Dermis microvascular lymphatic vessel endothelial cell (primary cell): ENCODE measurements at regions not wholly inside any gene's neighbourhood (a gene's known extent, or its start where the extent isn't known, plus 50 kb on each side); places are given as distances from the start of the nearest gene placed in this dataset.

ENCODE experiments used
- DNase-seq, 2 donors: peaks; one replicate each; pipeline versions ENCODE4 v3.0.0 to v3.0.0-alpha.2; 2010; ENCODE audit warnings: low read depth in 2 of 2

GRCh38 chr1:62917314-62917713, 133.4 kb downstream of the ATG4C start:
- DNase-seq, result no peak

- DNase-seq, result no peak
Observed at GRCh38 chr1:62917805-62918204, 133.9 kb downstream of the ATG4C start.

GRCh38 chr1:62918700-62919099, 134.8 kb downstream of the ATG4C start:
- no peak for DNase-seq

DNA sequence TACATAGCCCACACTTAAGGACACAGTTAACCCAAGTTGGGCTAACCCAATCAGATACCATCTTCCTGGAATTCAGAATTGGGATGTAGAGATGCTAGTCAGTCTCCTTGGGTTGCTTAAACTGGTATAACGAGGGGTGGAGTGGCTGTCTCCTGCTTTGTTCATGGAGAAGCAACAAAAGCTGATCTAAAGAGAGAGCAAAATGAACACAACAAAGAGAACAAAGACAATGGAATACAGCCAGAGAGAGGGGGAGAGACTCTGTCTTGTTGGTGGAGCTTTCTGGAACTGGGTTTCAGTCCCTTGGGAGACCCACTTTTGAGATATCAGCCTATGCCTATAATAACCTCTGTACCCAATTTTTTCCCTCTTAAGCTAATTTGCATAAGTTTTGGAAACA, 138.1 kb downstream of the ATG4C start:
- no peak for DNase-seq

DNA sequence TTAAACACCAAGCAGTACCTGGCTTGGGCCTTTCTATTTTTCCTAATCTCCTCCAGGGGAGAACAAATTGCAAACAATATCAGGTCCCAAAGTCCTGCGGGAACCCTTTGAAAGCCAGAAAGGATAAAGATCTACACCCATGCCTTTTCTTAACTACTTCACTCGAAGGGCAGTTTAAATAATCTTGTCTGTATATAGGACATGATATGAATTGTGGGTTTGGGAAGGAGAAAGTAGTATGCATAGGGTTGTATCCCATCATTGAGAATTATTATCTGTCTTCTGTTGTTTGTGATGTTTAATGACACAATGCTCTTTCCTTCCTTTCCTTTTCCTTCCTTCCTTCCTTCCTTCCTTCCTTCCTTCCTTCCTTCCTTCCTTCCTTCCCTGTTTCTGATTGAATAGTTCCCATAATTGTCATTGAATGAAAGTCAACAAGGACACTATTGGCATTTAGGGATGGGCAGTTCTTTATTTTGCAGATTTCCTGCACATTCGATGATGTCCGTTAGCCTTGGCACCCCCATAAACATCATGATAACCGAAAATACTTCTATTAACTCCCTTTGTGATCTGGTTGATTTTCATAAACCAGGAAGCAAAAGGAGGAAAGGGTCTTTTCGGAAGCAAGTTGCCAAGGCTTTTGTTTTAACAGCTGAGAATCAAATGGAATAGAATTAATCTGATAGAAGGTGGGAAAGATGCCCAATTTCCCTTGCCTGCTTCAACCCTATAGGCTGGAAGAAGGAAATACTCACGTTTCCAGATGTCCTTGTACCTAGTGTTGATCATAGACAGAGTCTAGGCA, 141.3 kb downstream of the ATG4C start:
- DNase-seq, result no peak

- no peak for DNase-seq
Observed at GRCh38 chr1:62926681-62927252, 142.8 kb downstream of the ATG4C start.

DNA sequence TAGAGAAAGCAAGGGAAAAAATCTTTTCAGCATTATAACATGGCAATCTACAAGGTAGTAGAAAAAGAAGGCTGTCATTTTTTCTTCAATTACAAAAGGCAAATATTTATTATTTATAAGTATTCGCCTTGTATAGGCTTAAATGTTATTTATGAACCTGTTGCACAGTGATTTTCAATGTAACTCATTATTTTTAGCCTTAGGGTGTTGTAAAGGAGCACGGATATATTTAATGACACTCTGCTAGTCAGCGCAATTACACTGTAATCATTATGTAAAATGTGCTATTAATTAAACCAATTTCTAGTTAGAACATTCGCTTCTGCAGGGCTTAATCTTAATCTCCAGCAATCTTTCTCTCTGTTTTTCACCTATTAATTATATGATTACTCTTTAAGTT, 145.0 kb downstream of the ATG4C start:
- no peak for DNase-seq

DNA sequence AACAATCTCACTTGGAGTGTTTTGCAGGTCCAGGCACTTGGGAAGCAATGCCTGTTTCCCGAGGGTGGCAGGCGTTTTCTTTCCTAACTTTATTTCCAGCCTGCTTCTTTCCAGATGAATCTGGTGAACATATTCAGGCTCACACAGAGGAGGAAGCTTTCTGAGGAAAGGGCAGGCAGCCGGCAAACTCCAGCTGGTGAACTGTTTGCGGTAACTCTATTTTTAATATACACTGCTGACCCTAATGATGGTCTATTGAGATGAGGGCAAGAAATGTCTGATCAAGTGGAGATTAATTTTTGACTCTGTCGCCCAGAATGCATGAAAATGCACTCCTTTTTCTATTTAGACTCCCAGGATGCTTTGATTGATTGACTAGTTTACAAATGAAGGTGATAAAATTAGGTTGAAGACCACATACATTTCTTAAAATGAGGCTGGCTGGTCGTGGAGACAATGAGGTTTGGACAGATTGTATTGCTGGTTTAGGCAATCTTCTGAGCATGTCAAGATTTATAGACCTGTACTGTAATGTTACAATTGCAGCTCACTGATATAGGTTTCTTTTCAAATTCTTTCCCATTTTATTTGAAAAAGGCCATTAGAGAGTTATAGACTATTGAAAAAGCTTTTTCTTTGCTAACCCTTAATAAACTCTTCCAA, 153.8 kb downstream of the ATG4C start:
- DNase-seq, result no peak

GRCh38 chr1:62941780-62942179, 157.8 kb downstream of the ATG4C start:
- DNase-seq, result no peak

DNA sequence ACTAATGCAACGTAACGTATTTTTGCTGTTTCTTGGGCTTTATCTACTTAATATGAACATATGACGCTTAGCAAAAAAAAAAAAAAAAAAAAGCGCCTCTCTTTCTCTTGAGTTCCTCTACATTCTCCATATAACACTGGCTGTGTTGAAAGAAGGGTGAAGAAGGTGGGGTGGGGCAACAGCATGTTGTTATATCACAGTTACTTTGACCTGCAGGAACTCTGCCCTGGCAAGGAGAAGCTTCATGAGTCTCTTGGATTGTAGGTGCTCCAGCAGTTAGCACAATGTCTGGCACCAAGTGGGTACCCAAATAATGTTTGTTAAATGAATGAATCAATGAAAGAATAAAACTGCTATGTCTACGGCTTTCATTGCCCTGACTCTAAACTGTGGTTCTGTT, 162.6 kb downstream of the ATG4C start:
- no peak for DNase-seq

DNA sequence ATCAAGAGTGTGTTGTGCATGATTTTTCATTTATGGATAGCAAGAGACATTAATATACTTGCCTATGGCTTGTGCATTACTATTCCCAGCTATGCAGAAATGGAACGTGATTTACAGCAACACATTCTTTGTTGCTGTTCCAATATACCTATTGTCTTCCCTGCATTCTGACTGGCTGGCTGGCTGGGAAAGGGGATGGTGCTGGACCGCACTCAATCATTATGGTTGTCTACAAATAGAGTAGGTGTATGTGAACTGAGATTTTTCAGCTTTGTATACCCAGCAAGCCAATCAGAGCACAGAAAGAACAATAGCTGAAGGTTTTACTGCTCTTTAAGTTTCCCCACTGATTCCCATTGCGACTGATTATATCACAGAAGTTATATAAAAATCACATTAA, 167.5 kb downstream of the ATG4C start:
- DNase-seq, result no peak

GRCh38 chr1:62952596-62952995, 168.7 kb downstream of the ATG4C start:
- DNase-seq, result no peak

- DNase-seq, result no peak
Observed at GRCh38 chr1:62953633-62954032, 169.7 kb downstream of the ATG4C start.

- no peak for DNase-seq
Observed at GRCh38 chr1:62954758-62955157, 170.8 kb downstream of the ATG4C start.

DNA sequence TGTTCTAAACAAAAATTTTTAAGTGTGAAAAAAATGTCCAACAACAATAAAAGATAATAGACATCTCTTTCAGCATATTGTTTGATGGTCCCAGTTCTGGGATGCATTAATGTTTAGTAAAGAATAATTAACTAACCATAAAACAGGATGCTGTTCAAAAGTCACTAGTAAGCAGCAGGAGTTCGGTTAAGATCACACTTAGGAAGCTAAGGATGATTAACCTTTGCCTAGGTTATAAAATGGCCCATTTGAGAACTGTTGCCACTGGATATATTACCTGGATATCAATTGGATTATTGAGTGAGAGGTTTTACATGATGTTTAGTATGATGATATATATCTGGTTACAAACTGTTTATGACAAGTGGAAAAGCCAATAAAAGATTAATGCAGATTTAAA, 171.7 kb downstream of the ATG4C start:
- DNase-seq, result no peak

DNA sequence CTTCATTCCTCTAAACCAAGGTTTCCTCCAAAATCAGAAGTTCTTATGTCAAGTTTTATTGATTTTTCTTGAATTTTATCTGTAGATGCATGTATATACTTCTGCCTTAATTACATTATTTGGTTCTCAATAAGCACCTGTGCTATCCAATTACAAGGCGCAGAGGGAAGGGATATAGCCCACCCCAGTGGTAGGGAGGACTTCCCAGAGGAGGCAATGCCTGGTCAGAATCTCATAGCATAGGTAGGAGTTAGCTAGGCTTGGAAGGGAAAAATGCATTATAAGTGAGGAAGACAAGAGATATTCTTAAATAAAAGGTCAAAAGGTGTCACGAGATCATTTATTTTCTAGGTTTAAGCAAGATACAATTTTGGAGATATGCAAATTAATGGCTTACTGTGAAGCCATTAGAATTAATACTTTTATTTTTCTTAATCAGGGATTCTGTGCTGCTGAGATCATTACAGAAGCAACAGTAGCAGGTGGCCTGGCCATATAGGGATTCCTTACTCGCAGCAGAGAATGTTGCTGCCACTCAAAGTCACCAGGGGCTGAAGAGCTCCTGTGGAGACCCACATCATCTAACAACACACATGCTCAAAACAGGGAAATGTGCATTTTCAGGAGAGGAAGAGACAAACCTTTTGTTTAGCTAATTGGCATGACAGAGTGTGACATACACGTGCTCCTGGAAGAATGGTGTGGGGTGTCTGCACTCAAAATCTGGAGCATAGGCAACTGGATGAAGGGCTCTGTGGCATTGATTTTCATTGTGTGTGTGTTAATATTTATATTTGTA, 178.3 kb downstream of the ATG4C start:
- DNase-seq, result no peak

DNA sequence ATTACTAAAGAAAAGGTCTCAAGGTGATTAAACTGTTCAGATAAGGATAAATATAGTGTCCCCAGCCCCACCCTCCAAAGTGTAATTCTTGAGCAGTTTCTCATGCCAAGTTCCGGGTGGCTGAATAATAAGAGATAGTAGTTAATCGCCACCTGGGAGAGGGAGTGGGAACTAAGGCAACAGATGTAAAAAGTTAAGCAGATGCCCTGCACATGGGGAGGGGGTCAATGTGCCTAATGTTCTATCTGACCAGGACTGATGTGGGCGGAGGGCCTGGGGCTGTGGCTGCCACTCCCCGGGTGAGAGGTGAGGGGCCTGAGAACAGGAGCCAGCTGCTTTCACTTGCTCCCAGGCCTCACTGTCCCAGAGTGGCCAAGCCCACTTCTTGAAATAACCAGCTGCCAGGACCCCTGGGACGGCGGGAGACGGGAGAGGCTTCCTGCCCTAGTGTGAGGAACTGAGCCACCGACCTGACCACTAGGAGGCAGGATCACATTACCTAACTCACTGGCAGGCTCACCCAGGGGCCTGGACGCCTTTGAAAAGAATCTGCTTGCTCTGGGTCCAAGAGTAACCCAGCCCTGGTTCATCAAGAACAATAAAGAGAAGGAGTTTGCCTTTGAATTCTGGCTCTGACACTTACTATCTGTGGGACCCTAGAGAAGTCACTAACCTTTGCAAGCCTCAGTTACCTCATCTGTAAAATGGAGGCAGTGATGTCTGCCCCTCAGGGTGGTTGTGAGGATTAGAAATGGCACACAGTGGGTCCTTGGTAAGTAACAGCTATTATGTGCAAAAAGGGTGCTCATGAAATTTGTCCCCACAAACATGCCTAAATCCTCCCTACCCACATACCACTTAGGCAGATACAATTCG, 179.2 kb downstream of the ATG4C start:
- DNase-seq, result peak; percentile 1 to 44

DNA sequence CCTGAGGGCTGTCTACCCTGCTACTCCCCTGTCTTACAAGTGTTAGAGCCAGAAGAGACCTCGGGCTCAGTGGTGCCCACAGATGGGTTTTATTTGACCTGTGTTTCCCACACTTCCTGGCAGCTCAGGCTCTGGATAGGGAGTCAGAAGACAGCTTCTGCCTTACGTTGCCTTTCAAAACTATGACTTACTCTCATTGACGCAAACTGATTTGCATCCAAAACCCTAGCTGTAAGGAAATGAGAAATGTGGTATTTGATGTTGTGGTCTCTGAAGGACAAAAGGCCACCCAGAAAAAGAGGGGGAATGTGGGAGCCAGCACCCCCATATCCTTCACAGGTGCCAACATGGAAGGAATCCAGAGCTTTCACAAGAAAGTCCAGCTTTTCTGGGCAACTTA, 180.2 kb downstream of the ATG4C start:
- no peak for DNase-seq

- no peak for DNase-seq
Observed at GRCh38 chr1:62967031-62967430, 183.1 kb downstream of the ATG4C start.

DNA sequence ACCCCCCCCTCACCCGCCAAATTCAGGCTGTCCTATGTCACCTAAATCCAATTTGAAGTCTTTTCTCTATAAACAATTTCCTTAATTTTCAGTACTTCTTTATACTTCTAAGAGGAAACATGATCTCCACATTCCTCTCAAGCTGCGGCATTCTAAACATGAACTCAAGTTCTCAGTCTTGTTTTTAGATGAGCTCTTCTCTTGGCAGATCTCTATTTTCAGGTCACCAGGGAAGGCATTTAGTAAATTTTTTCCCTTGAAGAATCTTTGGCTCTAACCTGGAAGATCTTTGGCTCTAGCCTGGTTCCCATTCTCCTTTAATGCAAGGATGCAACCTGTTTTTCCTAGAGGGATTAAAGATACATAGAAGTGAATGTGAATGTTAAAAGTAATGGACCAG, 193.4 kb downstream of the ATG4C start:
- DNase-seq, result no peak

GRCh38 chr1:62978741-62979140, 194.8 kb downstream of the ATG4C start:
- no peak for DNase-seq
